Stimulated activated CD4-positive, alpha-beta T cell treated with anti-CD3 and anti-CD28 coated beads, Interleukin-1b, Interleukin-23, amount 100 ng/mL, for 48 hours (primary cell): ENCODE measurements at regions not wholly inside any gene's neighbourhood (a gene's known extent, or its start where the extent isn't known, plus 50 kb on each side); places are given as distances from the start of the nearest gene placed in this dataset.

ENCODE experiments used
- DNase-seq: peaks from one replicate; pipeline ENCODE4 v3.0.0-alpha.2; 2020

DNA sequence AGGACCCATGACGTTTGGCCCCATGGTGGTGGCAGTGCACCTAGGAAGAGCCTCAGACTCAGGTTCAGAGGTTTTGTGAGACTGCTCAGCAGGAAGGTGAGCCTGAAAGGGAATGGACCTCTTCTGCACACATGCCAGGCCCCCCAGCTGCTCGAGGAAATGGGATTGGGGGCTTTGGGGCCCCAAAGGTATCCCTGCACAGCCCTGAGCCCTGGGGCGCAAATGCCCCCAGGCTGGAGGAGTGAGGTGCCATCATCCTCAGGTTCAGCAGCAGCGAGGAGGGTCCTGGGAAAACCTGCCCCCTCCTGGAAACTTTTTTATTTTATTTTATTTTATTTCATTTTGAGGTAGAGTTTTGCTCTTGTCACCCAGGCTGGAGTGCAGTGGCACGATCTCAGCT lies 171.8 kb upstream of the MVB12B start:
- DNase-seq, result no peak

DNA sequence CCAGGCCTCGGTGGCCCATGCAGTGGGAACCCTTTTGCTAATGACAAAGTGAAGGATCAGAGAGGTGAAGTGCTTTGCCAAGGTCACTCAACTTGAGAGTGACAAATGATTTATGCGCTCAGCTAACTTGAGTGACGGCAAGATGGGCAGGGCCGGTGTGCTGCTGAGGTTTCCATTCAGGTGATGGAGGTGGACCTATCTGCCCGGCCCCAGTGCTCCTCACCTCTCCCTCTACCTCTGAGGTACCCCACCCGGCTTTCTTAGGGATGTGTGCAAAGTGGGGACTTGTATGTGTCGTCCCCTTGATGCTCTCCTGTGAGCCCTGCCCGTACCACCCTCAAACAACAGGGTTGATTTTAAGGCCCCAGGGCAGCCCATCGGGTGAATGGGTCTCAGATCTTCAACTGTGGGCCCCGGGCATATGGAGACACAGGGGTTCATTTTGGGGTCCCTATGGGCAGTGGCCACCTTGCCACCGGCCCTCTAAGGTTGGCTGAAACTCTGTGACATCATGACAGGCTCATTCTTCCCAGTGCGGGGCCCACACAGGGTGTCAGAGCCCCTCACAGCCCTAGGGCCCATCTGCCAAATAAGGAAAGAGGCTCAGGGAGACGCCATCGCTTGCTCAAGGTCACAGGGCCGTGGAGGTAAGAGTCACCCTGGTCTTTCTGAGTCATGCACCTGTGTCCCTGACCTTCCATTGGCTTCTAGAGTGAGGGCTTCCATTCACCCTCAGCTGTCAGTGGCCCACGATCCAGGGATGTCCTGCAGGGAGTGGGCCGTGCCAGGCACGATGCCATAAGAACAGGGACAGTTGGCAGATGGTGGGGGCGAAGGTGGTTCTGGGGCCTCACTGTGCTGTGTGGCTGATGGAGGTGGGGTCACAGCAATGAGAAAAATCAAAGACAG lies 170.6 kb upstream of the MVB12B start:
- DNase-seq, result no peak

DNA sequence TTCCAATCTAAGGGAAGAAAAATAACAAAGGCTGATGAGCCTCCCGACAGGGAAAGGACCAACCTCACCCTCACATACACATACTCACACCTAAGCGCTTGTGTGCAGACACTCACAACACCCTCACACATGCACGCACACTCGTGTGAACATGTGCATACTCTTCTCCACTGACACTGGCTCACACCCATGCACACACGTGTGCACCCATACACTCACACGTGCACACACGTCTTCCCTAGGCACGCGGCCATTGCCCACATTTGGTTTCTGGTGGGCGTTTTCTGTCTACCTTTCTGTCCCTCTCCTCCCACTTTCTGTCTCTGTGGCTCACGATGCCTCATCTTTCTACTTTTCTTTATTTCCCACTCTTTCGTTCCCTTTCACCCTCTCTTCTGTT lies 169.7 kb upstream of the MVB12B start:
- no peak for DNase-seq

DNA sequence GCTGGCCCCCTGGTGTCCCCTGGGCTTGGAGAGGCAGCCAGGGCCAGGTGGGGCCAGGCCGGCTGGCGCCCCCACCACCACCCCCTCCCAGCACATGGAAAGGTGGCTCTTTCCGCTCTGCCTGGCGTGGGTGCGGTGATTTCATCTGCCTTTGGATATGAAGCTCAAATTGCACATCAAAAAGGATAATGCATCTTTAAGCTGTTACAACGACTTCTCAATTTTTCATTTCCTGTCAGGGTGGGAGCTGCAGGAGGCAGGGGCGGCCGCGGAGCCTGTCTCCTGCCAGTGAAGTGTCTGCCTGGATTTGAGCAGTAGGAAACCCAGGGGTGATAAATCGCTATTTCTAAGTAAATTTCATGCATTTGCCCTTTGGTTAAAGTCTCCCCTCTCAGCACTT lies 169.2 kb upstream of the MVB12B start:
- DNase-seq, result no peak

DNA sequence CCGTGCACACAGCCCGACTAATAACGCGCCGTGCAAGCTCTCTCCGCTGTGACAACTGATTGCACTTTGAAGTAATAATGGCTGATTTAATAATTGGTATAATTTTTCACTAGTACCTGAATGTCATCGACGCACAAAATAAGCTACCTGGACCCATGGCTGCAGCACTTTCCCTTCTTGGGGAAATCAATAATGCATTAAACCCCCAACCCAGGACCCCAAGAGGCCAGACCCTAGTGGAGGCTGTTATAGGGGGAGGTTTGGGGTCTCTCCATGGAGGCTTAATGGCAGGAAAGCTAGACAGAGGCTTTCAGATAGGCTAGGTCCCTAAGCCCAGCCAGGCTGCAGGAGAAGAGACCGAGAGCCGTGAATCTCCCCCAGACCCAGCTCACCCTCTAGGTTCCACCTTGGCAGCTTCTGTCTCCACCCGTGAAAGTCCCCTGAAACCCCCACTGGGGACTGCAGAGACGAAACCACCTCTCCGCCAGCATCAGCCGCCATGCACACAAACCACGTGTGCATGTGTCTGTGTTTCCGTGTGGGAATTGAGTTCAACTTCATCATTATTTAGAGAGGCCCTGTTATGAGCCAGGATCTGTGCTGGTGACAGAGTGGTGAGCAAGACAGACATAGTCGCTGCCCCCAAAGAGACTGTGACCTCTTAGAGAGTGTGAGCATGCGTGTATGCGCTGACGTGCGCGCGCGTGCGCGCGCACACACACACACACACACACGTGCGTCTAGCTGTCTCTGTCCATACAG lies 168.6 kb upstream of the MVB12B start:
- DNase-seq, result no peak

DNA sequence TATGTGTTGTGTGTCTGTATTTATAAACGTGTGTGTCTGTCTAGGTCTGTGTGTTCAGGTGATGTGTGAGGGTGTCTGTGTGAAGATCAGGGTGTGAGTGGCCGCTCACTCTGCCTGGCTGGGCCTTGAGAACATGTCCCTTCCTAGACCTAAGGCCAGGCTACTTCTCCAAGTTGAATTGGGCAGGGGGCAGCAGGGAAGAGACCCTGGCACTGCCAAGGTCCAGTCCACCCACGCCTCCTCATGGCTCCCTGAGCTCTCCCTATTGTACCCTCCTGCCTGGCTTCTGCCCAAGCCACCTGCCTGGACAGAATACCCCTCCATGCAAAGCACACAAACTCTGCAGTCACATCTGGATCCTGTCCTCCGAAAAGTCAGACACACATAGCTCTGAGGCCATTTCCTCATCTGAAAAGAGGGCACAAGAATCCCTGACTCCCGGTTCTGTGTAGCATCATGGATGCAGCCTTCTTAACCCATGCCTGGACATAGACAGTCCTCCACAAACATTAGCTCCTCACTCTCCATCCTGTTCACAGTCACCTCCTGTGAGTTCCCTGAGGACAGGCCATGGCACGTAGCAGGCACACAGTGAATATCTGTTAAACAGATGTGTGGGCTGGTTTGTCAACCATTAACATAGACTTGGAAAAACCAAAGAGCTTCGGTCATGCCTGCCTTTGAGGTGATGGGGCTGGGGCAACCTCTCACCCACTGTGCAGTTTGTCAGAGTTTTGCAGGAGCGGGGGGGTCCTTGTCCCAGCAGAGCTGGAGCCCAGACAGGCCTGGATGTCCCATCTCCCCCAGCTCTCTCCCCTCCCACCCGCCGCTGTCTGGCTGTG lies 167.8 kb upstream of the MVB12B start:
- no peak for DNase-seq

DNA sequence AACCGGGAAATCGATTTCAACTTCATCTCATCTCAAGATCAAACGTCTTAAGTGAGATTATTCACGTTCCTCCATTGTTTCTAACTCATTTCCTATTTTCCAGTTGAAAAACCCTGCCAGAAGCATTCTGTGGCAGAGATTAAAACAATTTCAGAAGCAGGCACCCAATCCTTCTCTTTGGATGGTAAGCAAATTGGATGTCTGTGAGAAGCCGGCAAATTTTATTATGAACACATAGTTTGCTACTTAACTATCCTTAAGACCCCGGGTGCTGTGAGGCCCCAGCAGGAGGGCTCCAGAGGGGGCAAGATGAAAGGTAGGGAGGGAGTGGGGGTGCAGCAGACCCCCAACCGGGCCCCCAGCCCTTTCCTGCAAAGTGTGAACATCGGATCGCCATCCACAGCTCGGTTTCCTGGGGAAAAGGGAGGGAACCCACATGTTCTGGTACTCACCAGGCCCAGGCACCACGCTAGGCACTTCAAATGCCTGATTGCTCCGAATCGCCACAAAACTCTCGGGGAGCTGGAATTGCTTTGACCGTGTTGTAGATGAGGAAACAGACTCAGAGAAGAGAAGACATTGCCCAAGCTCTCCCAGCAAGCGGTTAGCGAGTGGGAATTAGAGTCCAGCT lies 167.1 kb upstream of the MVB12B start:
- DNase-seq, result no peak

DNA sequence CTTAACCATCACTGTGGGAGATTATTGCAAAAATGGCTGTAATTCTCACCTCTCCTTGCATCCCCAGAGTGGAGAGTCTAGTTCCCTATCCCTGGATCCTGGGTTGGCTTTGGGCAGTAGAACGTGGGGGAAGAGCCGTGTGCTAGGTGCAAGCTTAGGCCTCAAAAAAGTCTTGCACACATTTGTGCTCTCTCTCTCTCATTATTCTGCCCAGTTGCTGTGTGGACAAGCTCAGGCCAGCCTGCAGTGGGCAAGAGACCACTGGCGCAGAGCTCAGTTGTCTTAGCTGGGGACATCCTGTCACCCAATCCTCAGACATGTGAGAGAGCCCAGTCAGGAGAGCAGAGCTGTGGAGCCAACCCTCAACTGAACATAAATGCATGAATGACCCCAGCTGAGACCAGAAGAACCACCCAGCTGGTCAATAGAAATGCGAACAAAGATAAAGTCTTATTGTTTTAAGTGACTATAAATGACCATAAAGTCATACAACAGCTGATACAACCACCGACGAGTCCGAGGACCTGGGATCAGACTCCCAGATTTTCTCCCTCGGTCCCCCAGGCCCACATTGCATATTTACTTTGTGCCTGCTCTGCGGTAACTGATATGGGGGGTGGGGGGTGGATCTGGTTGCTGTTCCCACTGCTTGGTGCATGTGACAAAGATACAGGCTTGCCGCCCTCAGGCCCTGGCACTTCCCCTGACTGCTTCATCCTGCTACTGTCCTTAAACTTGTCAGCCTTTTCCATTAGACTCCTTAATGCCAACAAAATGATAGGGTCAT lies 166.4 kb upstream of the MVB12B start:
- no peak for DNase-seq

DNA sequence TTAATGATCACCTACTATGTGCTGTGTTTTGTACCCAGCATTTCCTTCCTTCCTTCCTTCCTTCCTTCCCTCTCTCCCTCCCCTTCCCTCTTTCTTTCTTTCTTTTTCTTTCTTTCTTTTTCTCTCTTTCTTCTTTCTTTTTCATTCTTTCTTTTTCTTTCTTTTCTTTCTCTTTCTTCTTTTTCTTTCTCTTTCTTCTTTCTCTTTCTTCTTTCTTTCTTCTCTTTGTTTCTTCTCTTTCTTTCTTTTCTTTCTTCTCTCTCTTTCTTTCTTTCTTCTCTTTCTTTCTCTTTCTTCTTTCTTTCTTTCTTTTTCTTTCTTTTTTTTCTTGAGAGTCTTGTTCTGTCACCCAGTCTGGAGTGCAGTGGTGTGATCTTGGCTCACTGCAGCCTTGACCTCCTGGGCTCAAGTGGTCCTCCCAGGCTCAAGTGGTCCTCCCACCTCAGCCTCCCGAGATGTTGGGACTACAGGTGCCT lies 165.7 kb upstream of the MVB12B start:
- no peak for DNase-seq

DNA sequence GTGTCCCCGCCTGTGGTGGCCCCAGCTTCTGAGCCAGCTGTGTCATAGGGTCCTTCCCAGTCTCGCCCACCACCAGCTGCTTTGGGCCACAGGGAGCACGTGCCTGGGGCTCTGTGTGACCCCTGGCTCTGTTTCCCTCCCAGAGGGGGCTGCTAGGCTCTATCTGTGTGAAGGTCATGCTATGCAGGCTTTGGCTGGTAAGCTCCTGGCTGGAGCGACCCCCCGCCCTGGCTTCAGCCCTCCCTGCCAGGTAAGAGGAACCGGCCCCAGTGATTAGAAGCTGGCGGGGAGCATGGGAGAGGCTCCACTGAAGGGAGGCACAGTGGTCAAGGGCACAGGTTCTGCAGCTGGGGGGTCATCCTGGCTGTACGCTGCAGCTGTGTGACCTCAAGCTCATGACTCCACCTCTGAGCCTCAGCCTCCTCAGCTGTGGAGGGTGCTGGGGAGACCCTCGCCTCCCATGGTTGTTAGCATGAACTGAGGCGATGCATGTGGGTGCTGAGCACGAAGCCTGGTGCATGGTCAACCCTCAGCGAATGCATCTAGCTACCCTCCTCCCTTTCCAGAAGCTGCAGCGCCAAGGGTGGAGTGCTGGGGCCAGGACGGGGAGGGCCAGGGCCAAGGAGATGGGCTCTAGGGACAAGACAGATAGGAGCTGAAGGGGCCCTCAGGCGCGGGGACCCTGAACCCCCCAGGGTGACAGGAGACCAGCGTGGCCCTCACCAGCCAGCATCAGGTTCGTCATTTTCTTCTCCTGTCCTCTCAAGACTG lies 163.8 kb upstream of the MVB12B start:
- no peak for DNase-seq

DNA sequence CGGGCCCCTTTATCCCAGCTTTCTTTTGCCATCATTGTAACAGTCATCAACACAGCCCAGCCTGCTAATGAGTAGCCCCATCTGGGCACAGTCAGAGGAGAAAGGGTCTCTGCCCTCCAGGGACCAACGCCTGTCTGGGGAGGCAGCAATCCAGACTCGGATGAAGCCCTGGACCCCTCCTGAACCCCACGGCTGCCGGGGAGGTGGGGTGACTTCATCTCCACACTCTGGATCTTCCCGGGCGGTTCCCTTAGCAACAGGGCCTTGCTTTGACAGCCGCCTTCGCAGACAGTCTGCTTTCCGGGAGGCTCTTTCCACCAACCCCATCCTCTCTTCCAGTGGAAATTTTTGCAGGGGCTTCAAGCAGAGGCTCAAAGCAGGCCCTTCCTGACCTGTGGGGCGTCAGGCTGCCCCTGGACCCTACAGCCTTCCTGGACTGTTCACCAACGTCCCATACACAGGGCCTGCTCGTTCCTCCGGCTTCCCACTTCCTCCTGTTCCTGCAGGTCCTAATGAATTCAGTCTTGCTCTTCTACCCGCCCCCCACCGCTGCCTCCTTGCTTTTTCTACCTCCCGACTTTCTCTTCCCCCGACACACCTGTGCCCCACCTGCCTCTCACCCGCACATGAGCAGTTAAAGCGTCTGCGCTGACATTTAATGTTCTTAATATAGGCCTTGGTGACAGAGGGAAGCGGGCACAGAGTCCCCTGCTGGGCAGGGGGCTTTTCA lies 161.7 kb upstream of the MVB12B start:
- no peak for DNase-seq

DNA sequence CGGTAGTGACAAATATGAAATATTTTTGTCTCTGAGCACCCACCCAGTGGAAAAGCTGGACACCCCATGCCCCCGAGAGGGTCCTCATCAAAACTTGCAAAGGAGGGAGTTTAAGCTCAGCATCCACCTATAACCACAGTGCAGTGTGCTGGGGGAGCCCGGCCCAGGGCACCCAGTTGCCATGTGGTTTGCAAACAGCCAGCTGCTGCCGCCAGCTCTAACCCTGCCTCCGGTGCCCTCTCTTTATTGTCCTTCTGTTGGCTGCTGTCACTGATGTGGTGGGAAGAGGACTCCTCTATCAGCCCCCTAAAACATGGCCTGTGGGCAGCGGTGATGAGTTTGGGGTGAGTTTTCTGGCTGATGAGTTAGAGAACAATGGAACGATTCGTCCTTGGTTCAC lies 160.9 kb upstream of the MVB12B start:
- no peak for DNase-seq

DNA sequence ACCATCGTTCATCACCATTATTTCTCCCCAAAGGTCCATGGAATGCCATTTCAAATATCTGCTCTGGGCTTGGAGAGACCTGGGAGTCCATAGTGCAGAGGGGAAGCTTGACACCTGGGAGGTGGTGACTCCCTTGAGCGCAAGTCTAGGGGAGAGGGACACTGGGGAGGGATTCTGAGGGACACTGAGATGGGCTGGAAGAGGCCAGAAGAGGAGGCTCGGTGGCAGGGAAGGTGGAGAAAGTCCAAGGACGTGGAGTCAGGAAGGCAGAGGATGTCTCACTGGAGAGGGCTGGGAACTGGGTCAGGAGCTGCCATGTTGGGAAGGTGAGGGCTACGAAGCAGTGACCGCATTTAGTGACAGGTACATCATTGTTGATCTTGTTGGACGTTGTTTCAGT lies 160.3 kb upstream of the MVB12B start:
- DNase-seq, result no peak

DNA sequence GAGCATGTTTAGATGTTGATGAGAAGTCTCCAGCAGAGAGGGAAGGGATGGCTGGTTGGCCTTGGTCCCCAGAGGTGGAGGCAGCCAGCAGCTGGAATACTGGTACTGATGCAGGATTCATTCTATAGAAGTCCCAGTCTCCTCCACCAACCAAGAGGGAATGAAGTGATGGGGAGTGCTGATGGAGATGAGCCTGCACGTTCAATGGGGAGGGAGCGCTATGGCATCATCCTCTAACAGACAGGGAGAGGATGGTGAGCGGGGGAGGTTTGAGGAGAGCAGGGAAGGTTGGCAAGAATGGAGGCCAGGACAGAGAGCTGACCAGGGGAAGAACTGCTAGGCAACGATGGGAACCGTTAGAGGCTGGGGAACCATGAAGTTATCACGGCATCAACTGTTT lies 159.8 kb upstream of the MVB12B start:
- DNase-seq, result no peak

DNA sequence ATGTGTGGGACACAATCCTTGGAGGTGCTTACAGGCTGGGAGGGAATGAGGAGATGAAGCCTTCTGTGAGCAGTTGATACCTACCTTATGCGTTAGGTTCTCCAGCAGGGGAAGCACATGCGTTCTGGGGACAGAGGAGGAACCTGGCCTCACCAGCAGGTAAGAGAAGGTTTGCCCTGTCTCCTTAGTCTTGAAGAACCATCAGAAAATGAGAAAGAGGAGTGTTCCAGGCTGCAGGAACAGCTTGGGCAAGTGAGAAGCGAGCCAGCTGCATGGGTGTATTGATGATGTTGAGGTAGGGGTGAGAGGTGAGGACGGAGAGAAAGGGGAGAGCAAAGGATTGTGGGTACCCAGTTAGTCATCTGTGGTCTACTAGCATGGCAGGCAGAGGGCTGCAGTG lies 156.9 kb upstream of the MVB12B start:
- DNase-seq, result no peak

DNA sequence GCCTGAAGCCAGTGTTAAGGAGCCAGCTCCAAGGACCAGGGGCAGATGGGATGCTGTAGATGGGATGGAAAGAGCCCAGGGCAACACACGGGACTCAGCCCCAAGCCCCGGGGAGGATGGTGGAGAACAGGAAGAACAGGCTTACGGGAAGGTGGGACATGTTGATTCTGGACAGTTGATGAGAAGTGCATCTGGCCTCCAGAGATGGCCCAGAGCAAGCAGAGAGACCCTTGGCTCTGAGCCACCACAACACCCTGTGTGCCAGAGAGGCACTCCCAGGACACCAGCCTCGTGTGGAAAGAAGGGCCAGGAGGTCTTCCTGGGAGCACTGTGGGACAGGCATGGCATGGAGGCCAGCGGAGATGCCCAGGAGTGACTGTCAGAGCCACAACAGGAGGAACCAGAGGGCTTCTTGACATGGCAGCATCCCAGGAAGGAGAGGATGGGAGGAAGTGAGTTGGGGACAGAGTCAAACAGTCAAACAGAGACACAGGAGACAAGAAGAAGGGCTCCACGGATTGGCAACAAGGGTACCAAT lies 156.3 kb upstream of the MVB12B start:
- DNase-seq, result no peak

DNA sequence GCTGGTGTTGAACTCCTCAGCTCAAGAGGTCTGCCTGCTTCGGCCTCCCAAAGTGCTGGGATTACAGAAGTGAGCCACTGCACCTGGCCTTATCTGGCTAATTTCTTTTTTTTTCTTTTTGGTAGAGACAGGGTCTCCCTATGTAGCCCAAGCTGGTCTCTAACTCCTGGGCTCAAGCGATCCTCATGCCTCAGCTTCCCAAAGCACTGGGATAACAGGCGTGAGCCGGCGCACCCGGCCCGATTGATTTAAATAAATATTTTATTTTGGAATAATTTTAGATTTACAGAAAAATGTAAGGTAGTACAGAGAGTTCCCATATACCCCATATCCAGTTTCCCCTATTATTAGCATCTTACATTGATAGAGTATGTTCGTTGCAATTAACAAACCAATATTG lies 155.0 kb upstream of the MVB12B start:
- DNase-seq, result no peak

DNA sequence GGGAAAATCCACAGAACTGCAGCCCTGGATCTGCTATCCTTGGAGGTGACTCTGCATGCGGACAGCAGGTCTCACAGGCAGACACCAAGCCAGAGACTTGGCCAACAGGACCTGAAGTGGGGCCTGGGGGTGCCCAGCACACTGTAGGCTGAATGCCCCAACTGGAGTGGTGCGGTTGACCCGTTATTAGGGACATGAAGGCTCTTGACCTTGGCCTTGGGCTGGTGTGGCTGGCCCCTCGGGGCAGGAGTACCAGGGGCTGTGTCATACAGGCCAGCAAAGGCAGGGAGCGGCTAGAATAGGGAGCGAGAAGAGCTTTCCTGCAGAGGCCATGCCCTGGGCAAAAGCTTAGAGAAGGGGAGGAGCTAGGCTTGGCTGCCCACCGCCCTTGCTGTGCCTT lies 153.2 kb upstream of the MVB12B start:
- DNase-seq, result no peak

DNA sequence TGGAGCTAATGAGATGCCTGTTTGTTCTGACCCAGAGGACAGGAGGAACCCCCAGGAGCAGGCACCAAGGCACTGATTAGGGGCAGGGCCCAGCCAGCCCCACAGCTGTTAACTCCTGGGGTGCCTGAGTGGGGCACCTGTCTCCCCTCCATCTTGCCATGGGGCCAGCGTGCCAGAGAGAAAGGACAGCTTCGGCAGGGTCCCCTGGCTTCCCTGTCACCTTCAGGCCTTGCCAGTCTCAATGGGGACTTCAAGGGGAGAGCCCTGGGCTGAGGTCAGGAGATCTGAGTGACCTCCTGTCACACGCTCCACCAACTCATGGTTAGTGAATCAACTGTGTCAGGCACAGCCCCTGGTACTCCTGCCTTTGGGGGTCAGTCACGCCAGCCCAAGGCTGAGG lies 152.7 kb upstream of the MVB12B start:
- DNase-seq, result no peak

DNA sequence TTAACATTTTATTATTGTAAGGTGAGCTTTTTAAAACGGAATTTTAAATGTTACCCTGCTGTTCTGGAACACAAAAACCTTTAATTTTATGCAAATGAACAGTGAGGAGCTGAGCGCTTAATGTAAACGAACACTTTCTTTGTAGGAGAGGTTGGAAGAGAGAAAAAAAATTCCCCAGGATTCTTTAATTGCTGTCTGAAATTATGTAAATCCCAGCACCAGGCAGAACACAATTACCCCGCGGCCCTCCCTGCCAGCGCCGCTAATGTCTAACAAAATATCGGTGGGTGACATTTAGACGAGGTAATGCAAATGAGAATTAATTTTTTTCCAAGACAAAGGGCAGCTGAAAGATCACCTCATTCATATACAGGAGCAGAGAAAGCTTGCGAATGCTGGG lies 143.4 kb upstream of the MVB12B start:
- no peak for DNase-seq
